HCT116 (cell line): ENCODE measurements at regions not wholly inside any gene's neighbourhood (a gene's known extent, or its start where the extent isn't known, plus 50 kb on each side); places are given as distances from the start of the nearest gene placed in this dataset.

ENCODE experiments used
- ATAC-seq: fragments of 200-7000 bp; cut with Tn5 transposase; 2 replicates; pipeline ENCODE4 v1.9.1; 2020; ENCODE audit warnings: mild to moderate bottlenecking, moderate library complexity
- BruUV-seq: library from RNA; stranded (reverse); fragments of 400-500 nt; replicated peaks from 2 replicates; lab custom pipeline; 2021; lab: Mats Ljungman, UMichigan
- CTCF ChIA-PET: fragments of 300-600 bp; sonication (Branson Sonifier 250); formaldehyde crosslinking; loops from one replicate; lab custom pipeline; 2021; ENCODE audit warnings: antibody characterized with exemption; lab: Charles Lee
- POLR2A ChIA-PET: fragments of 300-600, 350-600 bp; sonication (Branson Sonifier 250); formaldehyde crosslinking; loops from one replicate; lab custom pipeline; 2021; ENCODE audit warnings: antibody characterized with exemption; lab: Charles Lee
- RAD21 ChIA-PET, 2 experiments: fragments of 300-600 bp; sonication (Branson Sonifier 250); formaldehyde crosslinking; loops; one replicate each; lab custom pipeline; 2023; ENCODE audit warnings: low total read pairs in 2 of 2; ENCODE audit not compliant: uncharacterized antibody in 2 of 2, unreplicated experiment in 2 of 2, low non-redundant PET in 1 of 2; lab: Charles Lee
- DNase-seq: peaks from one replicate; pipeline ENCODE4 v3.0.0-alpha.2; 2010; ENCODE audit warnings: low read depth, low spot score
- H2AFZ ChIP-seq: fragments of 200-600 bp; shearing (Covaris generic), sonication (generic); 2 replicates; pipeline ENCODE4 v1.6.1; 2017; ENCODE audit warnings: low read depth, mixed run types, mixed read lengths, antibody characterized with exemption, low read length; ENCODE audit not compliant: poor library complexity, severe bottlenecking
- H3K27ac ChIP-seq: 2 replicates; pipeline ENCODE4 v1.5.1; 2012; ENCODE audit warnings: low read depth, low read length
- H3K27me3 ChIP-seq: fragments of 200-600 bp; sonication (generic); 2 replicates; pipeline ENCODE4 v1.6.1; 2016; ENCODE audit warnings: mixed run types, low read length, mixed read lengths; ENCODE audit not compliant: insufficient read depth
- H3K36me3 ChIP-seq, 2 experiments: fragments of 200-500 bp in 1 of 2; fragments of 200-600 bp in 1 of 2; sonication (Bioruptor generic) in 1 of 2; sonication (generic) in 1 of 2; 2 replicates each; pipeline versions ENCODE4 v1.5.1 to v1.6.1; 2014 to 2016; ENCODE audit warnings: low read length in 2 of 2, inconsistent platforms in 1 of 2, mixed read lengths in 1 of 2, mixed run types in 1 of 2; ENCODE audit not compliant: insufficient read depth in 2 of 2, control insufficient read depth in 1 of 2
- H3K4me1 ChIP-seq, 2 experiments: fragments of 200-600 bp in 1 of 2; sonication (generic) in 1 of 2; 2 replicates each; pipeline versions ENCODE4 v1.5.1 to v1.6.1; 2012 to 2017; ENCODE audit warnings: low read length in 2 of 2, inconsistent platforms in 1 of 2, mild to moderate bottlenecking in 1 of 2, mixed read lengths in 1 of 2, mixed run types in 1 of 2, moderate library complexity in 1 of 2; ENCODE audit not compliant: insufficient read depth in 2 of 2, control insufficient read depth in 1 of 2
- H3K4me2 ChIP-seq: fragments of 200-600 bp; sonication (generic); 2 replicates; pipeline ENCODE4 v1.6.1; 2017; ENCODE audit warnings: mixed run types, low read length, mixed read lengths
- H3K4me3 ChIP-seq, 2 experiments: fragments of 200-600 bp in 1 of 2; sonication (generic) in 1 of 2; replicated peaks in 1 of 2; 2 replicates each; pipeline ENCODE4 v1.5.1; 2011 to 2016; ENCODE audit warnings: low read length in 2 of 2, control low read depth in 1 of 2, low read depth in 1 of 2, mild to moderate bottlenecking in 1 of 2, mixed read lengths in 1 of 2, mixed run types in 1 of 2
- H3K79me2 ChIP-seq: fragments of 200-600 bp; sonication (generic); 2 replicates; pipeline ENCODE4 v1.6.1; 2017; ENCODE audit warnings: mild to moderate bottlenecking, mixed run types, low read length, moderate library complexity, mixed read lengths; ENCODE audit not compliant: insufficient read depth
- H3K9ac ChIP-seq: fragments of 200-600 bp; sonication (generic); 2 replicates; pipeline ENCODE4 v1.6.1; 2016; ENCODE audit warnings: low read length, mixed read lengths
- H3K9me2 ChIP-seq: fragments of 200-600 bp; sonication (generic), shearing (Covaris generic); 2 replicates; pipeline ENCODE4 v1.6.1; 2017; ENCODE audit warnings: mixed run types, mild to moderate bottlenecking, moderate library complexity; ENCODE audit not compliant: insufficient read depth
- H3K9me3 ChIP-seq, 2 experiments: fragments of 200-500 bp in 1 of 2; fragments of 200-600 bp in 1 of 2; sonication (Bioruptor generic) in 1 of 2; sonication (generic) in 1 of 2; 2 replicates each; pipeline ENCODE4 v1.6.1; 2014 to 2017; ENCODE audit warnings: low read length in 2 of 2, mixed read lengths in 2 of 2, inconsistent platforms in 1 of 2, low read depth in 1 of 2, mild to moderate bottlenecking in 1 of 2, mixed run types in 1 of 2, moderate library complexity in 1 of 2; ENCODE audit not compliant: control insufficient read depth in 1 of 2, insufficient read depth in 1 of 2
- H4K20me1 ChIP-seq: fragments of 200-600 bp; sonication (generic), shearing (Covaris generic); 2 replicates; pipeline ENCODE4 v1.6.1; 2017; ENCODE audit warnings: mixed run types, mild to moderate bottlenecking, moderate library complexity; ENCODE audit not compliant: insufficient read depth
- CBX3 ChIP-seq: IDR thresholded peaks from 2 replicates; pipeline ENCODE4 v1.6.1; 2012; ENCODE audit warnings: low read depth
- EGR1 ChIP-seq: IDR thresholded peaks from 2 replicates; pipeline ENCODE4 v1.6.1; 2012; ENCODE audit warnings: low read depth
- FOSL1 ChIP-seq: IDR thresholded peaks from 2 replicates; pipeline ENCODE4 v1.6.1; 2012; ENCODE audit warnings: low read depth
- JUND ChIP-seq: IDR thresholded peaks from 2 replicates; pipeline ENCODE4 v1.6.1; 2012
- POLR2A ChIP-seq: IDR thresholded peaks from 2 replicates; pipeline ENCODE4 v1.7.0; 2011; ENCODE audit warnings: borderline replicate concordance; ENCODE audit not compliant: insufficient read depth, insufficient read length; ENCODE audit errors: extremely low read depth
- POLR2AphosphoS5 ChIP-seq: IDR thresholded peaks from 2 replicates; pipeline ENCODE4 v1.6.1; 2011; ENCODE audit warnings: mild to moderate bottlenecking, low read depth, low read length, moderate library complexity
- RAD21 ChIP-seq: IDR thresholded peaks from 2 replicates; pipeline ENCODE4 v1.6.1; 2012; ENCODE audit warnings: low read depth, mild to moderate bottlenecking
- SIN3A ChIP-seq: IDR thresholded peaks from 2 replicates; pipeline ENCODE4 v1.6.1; 2012; ENCODE audit warnings: low read depth
- SP1 ChIP-seq: IDR thresholded peaks from 2 replicates; pipeline ENCODE4 v1.6.1; 2012; ENCODE audit warnings: low read depth
- SRF ChIP-seq: IDR thresholded peaks from 2 replicates; pipeline ENCODE4 v1.6.1; 2012; ENCODE audit warnings: low read depth
- TCF7L2 ChIP-seq: IDR thresholded peaks from 2 replicates; pipeline ENCODE4 v1.7.0; 2011; ENCODE audit warnings: borderline replicate concordance, inconsistent platforms; ENCODE audit not compliant: insufficient read depth, insufficient read length; ENCODE audit errors: extremely low read depth
- YY1 ChIP-seq: IDR thresholded peaks from 2 replicates; pipeline ENCODE4 v1.6.1; 2011; ENCODE audit warnings: low read length, low read depth, moderate library complexity, mild to moderate bottlenecking; ENCODE audit not compliant: insufficient replicate concordance; ENCODE audit errors: extremely low read depth
- ZFX ChIP-seq: fragments of 450-650 bp; IDR thresholded peaks from 2 replicates; pipeline ENCODE4 v1.6.1; 2017
- intact Hi-C: fragments of 100-400 bp; cut with micrococcal nuclease; formaldehyde crosslinking; loops from 2 replicates; pipeline ENCODE4 v1.10.0; 2022
- TF ChIP-seq, protein P1 (sequence below): IDR thresholded peaks from 2 replicates; pipeline ENCODE4 v1.6.1; 2012; ENCODE audit warnings: low read depth
- TF ChIP-seq, protein P2 (sequence below): IDR thresholded peaks from 2 replicates; pipeline ENCODE4 v1.6.1; 2012
- TF ChIP-seq, protein P3 (sequence below): IDR thresholded peaks from 2 replicates; pipeline ENCODE4 v1.6.1; 2012

- Histone ChIP-seq H3K4me2 (no peak overlapping the region), H3K79me2 (no peaks in the 10 kb centered on the region), H3K4me1 (no peaks in the 10 kb centered on the region), H3K9ac (no peak overlapping the region), H3K9me2 (no peaks in the 10 kb centered on the region), H3K27me3 (no peaks in the 10 kb centered on the region), H3K27ac (no peak overlapping the region), H3K36me3 (no peaks in the 10 kb centered on the region), H4K20me1 (no peaks in the 10 kb centered on the region), H3K9me3 (no peaks in the 10 kb centered on the region), H2AFZ (no peak overlapping the region), H3K4me3 (no peak overlapping the region)
- ChIA-PET POLR2A (no interaction called here), RAD21 (no interaction called here), CTCF (no interaction called here)
- no peak for DNase-seq
- intact Hi-C loops, result no loop called here
- ATAC-seq, result no peak
- BruUV-seq, result no TSS peak
- no peak for TF ChIP-seq YY1
- TF ChIP-seq POLR2AphosphoS5, result no peak
- TF ChIP-seq, protein P1, sequence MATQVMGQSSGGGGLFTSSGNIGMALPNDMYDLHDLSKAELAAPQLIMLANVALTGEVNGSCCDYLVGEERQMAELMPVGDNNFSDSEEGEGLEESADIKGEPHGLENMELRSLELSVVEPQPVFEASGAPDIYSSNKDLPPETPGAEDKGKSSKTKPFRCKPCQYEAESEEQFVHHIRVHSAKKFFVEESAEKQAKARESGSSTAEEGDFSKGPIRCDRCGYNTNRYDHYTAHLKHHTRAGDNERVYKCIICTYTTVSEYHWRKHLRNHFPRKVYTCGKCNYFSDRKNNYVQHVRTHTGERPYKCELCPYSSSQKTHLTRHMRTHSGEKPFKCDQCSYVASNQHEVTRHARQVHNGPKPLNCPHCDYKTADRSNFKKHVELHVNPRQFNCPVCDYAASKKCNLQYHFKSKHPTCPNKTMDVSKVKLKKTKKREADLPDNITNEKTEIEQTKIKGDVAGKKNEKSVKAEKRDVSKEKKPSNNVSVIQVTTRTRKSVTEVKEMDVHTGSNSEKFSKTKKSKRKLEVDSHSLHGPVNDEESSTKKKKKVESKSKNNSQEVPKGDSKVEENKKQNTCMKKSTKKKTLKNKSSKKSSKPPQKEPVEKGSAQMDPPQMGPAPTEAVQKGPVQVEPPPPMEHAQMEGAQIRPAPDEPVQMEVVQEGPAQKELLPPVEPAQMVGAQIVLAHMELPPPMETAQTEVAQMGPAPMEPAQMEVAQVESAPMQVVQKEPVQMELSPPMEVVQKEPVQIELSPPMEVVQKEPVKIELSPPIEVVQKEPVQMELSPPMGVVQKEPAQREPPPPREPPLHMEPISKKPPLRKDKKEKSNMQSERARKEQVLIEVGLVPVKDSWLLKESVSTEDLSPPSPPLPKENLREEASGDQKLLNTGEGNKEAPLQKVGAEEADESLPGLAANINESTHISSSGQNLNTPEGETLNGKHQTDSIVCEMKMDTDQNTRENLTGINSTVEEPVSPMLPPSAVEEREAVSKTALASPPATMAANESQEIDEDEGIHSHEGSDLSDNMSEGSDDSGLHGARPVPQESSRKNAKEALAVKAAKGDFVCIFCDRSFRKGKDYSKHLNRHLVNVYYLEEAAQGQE, result no peak
- no peak for TF ChIP-seq JUND
- no peak for TF ChIP-seq FOSL1
- TF ChIP-seq POLR2A, result no peak
- TF ChIP-seq, protein P2, sequence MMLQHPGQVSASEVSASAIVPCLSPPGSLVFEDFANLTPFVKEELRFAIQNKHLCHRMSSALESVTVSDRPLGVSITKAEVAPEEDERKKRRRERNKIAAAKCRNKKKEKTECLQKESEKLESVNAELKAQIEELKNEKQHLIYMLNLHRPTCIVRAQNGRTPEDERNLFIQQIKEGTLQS, result no peak
- TF ChIP-seq, protein P3, sequence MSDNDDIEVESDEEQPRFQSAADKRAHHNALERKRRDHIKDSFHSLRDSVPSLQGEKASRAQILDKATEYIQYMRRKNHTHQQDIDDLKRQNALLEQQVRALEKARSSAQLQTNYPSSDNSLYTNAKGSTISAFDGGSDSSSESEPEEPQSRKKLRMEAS, result no peak
- no peak for TF ChIP-seq SP1
- no peak for TF ChIP-seq ZFX
- TF ChIP-seq RAD21, result no peak
- no peak for TF ChIP-seq EGR1
- no peak for TF ChIP-seq CBX3
- no peak for TF ChIP-seq SRF
- no peak for TF ChIP-seq SIN3A
- no peak for TF ChIP-seq TCF7L2
- TF ChIP-seq, all 23 proteins: peak for 0
Observed at GRCh38 chr10:80921032-80921431, 383.3 kb downstream of the SH2D4B start.
